ENCODE measurements at regions not wholly inside any gene's neighbourhood (a gene's known extent, or its start where the extent isn't known, plus 50 kb on each side); places are given as distances from the start of the nearest gene placed in this dataset.

DNA sequence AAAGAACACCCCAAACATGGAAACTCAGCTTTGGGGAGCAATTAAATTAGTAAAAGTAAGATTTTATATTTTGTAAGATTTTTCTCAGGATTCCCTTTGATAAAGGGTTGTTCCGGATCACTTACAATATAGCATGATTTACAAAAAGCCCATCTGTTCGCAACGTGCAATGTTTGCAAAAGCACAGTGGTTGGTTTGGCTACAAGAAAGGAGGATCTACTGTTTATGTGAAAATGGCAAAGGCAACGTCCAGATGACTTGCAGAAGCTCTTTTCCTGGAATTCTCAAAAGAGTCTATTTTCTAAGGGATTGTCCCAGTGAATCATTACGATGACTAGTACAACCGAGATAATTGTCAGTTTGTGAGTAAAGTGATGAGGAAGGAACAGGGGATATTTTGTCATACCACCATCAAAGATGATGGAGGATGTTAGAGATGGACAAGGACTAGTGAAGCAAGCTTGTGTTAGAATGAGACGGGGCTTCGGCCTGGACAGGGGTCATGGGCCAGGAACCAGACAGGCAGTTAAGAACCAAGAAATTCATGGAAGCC lies 71.6 kb downstream of the CRYGS start (continued):
- TF ChIP-seq, protein P1, sequence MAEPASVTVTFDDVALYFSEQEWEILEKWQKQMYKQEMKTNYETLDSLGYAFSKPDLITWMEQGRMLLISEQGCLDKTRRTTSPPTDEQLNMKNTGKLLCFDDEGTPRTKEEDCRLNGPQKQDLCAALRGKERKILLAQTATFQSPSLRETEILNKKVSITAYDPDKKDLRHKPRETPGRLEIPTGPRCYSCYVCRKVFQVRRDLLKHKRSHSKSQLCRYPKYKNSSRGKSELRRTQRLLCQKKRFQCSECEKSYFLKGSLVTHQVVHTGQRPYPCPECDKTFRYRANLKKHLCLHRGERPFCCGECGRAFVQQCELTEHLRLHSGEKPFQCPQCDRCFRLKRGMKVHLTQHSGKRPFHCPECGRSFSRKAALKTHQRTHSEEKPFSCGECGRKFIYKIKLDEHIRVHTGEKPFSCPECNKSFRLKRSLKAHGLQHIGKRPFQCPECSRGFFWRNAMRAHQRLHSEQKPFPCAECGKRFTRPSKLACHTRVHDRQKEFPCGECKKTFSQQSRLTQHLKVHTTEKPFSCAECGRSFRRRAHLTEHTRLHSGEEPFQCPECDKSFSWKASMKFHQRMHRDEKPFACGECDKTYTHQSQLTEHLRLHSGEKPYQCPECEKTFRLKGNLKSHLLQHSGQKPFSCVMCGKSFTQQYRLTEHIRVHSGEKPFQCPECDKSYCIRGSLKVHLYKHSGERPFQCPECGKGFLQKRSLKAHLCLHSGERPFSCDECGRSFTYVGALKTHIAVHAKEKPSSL (CRISPR knock-in tag; conservative IDR thresholded peaks at IDR 0.05), result no peak
- TF ChIP-seq GABPB1 (CRISPR knock-in tag; IDR thresholded peaks at IDR 0.05) (no peak), ZNF671 (CRISPR knock-in tag; IDR thresholded peaks at IDR 0.05) (no peak), NR2C2 (CRISPR knock-in tag; IDR thresholded peaks at IDR 0.05) (no peak), HMGA2 (CRISPR knock-in tag; IDR thresholded peaks at IDR 0.05) (no peak), FOXJ3 (CRISPR knock-in tag; IDR thresholded peaks at IDR 0.05; ENCODE audit: borderline replicate concordance) (no peak), ATF1 (CRISPR knock-in tag; IDR thresholded peaks at IDR 0.05) (no peak), NFE2L1 (CRISPR knock-in tag; IDR thresholded peaks at IDR 0.05) (no peak)

- DNase-seq (ENCODE audit: low spot score), result no peak
- peaks cover 2% of the 10 kb centered on the region; the same call in 1 of the 2 replicates for H3K4me1 Mint-ChIP-seq
- CTCF ChIA-PET, result interaction anchor here (1.1 to 1.2 kb wide), 2 partner anchors 210 to 469 kb away, joined by 3 read pairs; no protein-coding TSS in a partner anchor
- TF ChIP-seq ATF3 (CRISPR knock-in tag; conservative IDR thresholded peaks at IDR 0.05) (no peak), TP53 (CRISPR knock-in tag; IDR thresholded peaks at IDR 0.05) (no peak), ZNF219 (CRISPR knock-in tag; IDR thresholded peaks at IDR 0.05; ENCODE audit: borderline replicate concordance) (no peak), TEAD4 (CRISPR knock-in tag; IDR thresholded peaks at IDR 0.05) (no peak), MLX (CRISPR knock-in tag; IDR thresholded peaks at IDR 0.05) (no peak), ZBTB21 (CRISPR knock-in tag; IDR thresholded peaks at IDR 0.05; ENCODE audit: borderline replicate concordance) (no peak), TCF7 (CRISPR knock-in tag; IDR thresholded peaks at IDR 0.05; ENCODE audit: low read depth) (no peak), ZNF416 (CRISPR knock-in tag; IDR thresholded peaks at IDR 0.05) (no peak), FOXP4 (CRISPR knock-in tag; IDR thresholded peaks at IDR 0.05) (no peak), RELA (CRISPR knock-in tag; IDR thresholded peaks at IDR 0.05; ENCODE audit: borderline replicate concordance) (no peak), NFATC4 (CRISPR knock-in tag; IDR thresholded peaks at IDR 0.05) (no peak), GRHL2 (CRISPR knock-in tag; IDR thresholded peaks at IDR 0.05; ENCODE audit: insufficient replicate concordance, severe bottlenecking) (no peak), NR2C2 (CRISPR knock-in tag; IDR thresholded peaks at IDR 0.05) (no peak), NR1H2 (CRISPR knock-in tag; IDR thresholded peaks at IDR 0.05) (no peak), OVOL2 (CRISPR knock-in tag; IDR thresholded peaks at IDR 0.05; ENCODE audit: borderline replicate concordance) (no peak)
- TF ChIP-seq, protein P2, sequence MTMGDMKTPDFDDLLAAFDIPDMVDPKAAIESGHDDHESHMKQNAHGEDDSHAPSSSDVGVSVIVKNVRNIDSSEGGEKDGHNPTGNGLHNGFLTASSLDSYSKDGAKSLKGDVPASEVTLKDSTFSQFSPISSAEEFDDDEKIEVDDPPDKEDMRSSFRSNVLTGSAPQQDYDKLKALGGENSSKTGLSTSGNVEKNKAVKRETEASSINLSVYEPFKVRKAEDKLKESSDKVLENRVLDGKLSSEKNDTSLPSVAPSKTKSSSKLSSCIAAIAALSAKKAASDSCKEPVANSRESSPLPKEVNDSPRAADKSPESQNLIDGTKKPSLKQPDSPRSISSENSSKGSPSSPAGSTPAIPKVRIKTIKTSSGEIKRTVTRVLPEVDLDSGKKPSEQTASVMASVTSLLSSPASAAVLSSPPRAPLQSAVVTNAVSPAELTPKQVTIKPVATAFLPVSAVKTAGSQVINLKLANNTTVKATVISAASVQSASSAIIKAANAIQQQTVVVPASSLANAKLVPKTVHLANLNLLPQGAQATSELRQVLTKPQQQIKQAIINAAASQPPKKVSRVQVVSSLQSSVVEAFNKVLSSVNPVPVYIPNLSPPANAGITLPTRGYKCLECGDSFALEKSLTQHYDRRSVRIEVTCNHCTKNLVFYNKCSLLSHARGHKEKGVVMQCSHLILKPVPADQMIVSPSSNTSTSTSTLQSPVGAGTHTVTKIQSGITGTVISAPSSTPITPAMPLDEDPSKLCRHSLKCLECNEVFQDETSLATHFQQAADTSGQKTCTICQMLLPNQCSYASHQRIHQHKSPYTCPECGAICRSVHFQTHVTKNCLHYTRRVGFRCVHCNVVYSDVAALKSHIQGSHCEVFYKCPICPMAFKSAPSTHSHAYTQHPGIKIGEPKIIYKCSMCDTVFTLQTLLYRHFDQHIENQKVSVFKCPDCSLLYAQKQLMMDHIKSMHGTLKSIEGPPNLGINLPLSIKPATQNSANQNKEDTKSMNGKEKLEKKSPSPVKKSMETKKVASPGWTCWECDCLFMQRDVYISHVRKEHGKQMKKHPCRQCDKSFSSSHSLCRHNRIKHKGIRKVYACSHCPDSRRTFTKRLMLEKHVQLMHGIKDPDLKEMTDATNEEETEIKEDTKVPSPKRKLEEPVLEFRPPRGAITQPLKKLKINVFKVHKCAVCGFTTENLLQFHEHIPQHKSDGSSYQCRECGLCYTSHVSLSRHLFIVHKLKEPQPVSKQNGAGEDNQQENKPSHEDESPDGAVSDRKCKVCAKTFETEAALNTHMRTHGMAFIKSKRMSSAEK (CRISPR knock-in tag; IDR thresholded peaks at IDR 0.05; ENCODE audit: borderline replicate concordance), result no peak
- TF ChIP-seq, protein P3, sequence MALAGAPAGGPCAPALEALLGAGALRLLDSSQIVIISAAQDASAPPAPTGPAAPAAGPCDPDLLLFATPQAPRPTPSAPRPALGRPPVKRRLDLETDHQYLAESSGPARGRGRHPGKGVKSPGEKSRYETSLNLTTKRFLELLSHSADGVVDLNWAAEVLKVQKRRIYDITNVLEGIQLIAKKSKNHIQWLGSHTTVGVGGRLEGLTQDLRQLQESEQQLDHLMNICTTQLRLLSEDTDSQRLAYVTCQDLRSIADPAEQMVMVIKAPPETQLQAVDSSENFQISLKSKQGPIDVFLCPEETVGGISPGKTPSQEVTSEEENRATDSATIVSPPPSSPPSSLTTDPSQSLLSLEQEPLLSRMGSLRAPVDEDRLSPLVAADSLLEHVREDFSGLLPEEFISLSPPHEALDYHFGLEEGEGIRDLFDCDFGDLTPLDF (CRISPR knock-in tag; IDR thresholded peaks at IDR 0.05), result no peak
- TF ChIP-seq, protein P4, sequence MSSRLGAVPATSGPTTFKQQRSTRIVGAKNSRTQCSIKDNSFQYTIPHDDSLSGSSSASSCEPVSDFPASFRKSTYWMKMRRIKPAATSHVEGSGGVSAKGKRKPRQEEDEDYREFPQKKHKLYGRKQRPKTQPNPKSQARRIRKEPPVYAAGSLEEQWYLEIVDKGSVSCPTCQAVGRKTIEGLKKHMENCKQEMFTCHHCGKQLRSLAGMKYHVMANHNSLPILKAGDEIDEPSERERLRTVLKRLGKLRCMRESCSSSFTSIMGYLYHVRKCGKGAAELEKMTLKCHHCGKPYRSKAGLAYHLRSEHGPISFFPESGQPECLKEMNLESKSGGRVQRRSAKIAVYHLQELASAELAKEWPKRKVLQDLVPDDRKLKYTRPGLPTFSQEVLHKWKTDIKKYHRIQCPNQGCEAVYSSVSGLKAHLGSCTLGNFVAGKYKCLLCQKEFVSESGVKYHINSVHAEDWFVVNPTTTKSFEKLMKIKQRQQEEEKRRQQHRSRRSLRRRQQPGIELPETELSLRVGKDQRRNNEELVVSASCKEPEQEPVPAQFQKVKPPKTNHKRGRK (CRISPR knock-in tag; IDR thresholded peaks at IDR 0.05; ENCODE audit: borderline replicate concordance), result no peak
- no peaks in the 10 kb centered on the region for H3K9me3 Mint-ChIP-seq
- no peaks in the 10 kb centered on the region for H3K27me3 Mint-ChIP-seq (ENCODE audit: low read depth)
- H3K36me3 Mint-ChIP-seq, result no peaks in the 10 kb centered on the region
- POLR2A ChIA-PET, result no interaction called here
- no peak overlapping the region for H3K27ac Mint-ChIP-seq
- ATAC-seq, result no peak
- no peak overlapping the region for H3K4me3 Mint-ChIP-seq
Observed at GRCh38 chr3:186471771-186472170, 72.4 kb downstream of the CRYGS start.

Measured in WTC11 (cell line).